Progenitor cell of endocrine pancreas (in vitro differentiated cells): ENCODE measurements at regions not wholly inside any gene's neighbourhood (a gene's known extent, or its start where the extent isn't known, plus 50 kb on each side); places are given as distances from the start of the nearest gene placed in this dataset.

ENCODE experiments used
- DNase-seq: peaks from one replicate; pipeline ENCODE4 v3.0.0; 2021; ENCODE audit warnings: low spot score; ENCODE audit not compliant: unreplicated experiment
- H3K27ac Mint-ChIP-seq: 2 replicates; pipeline ENCODE4 v1.8.0; 2021; ENCODE audit warnings: mild to moderate bottlenecking, moderate library complexity, mixed read lengths
- H3K27me3 Mint-ChIP-seq: 2 replicates; pipeline ENCODE4 v1.8.0; 2021; ENCODE audit warnings: mixed read lengths
- H3K36me3 Mint-ChIP-seq: 2 replicates; pipeline ENCODE4 v1.8.0; 2022; ENCODE audit warnings: mixed read lengths; ENCODE audit not compliant: insufficient read depth
- H3K4me1 Mint-ChIP-seq: 2 replicates; pipeline ENCODE4 v1.8.0; 2021; ENCODE audit warnings: low read depth, mixed read lengths
- H3K4me3 Mint-ChIP-seq: 2 replicates; pipeline ENCODE4 v1.8.0; 2021; ENCODE audit warnings: low read depth, mild to moderate bottlenecking, moderate library complexity, mixed read lengths
- H3K9me3 Mint-ChIP-seq: 2 replicates; pipeline ENCODE4 v1.8.0; 2021; ENCODE audit warnings: low read depth, mixed read lengths
- TF ChIP-seq, protein P1 (sequence below): fragments of 200-600 bp; sonication (generic); IDR thresholded peaks from one replicate; pipeline ENCODE4 v1.5.0; 2021; ENCODE audit warnings: antibody characterized with exemption, mild to moderate bottlenecking; ENCODE audit not compliant: unreplicated experiment

DNA sequence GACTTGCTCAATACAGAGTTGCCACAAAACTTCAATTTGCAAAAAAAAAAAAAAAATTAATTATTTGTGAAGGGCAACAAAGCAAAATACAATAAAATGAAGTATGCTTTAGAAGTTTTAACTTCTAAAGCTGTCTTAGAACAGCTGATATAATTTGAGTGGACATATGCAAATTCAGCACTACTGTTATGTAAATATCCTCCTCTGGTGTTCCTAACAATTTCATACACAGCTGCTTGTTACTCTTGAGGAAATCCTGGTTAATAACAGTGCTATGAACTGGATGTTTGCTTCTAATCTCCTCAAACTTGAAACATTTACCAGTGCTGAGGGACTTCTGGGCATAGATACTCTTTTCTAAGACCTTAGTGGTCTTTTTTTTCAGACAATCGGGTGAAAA lies 69.6 kb upstream of the COL24A1 start:
- peak overlapping the region; percentile 33 for H3K27ac Mint-ChIP-seq
- peaks cover 9% of the 10 kb centered on the region for H3K4me1 Mint-ChIP-seq
- H3K36me3 Mint-ChIP-seq, result no peaks in the 10 kb centered on the region
- peaks cover 6% of the 10 kb centered on the region for H3K9me3 Mint-ChIP-seq
- TF ChIP-seq, protein P1, sequence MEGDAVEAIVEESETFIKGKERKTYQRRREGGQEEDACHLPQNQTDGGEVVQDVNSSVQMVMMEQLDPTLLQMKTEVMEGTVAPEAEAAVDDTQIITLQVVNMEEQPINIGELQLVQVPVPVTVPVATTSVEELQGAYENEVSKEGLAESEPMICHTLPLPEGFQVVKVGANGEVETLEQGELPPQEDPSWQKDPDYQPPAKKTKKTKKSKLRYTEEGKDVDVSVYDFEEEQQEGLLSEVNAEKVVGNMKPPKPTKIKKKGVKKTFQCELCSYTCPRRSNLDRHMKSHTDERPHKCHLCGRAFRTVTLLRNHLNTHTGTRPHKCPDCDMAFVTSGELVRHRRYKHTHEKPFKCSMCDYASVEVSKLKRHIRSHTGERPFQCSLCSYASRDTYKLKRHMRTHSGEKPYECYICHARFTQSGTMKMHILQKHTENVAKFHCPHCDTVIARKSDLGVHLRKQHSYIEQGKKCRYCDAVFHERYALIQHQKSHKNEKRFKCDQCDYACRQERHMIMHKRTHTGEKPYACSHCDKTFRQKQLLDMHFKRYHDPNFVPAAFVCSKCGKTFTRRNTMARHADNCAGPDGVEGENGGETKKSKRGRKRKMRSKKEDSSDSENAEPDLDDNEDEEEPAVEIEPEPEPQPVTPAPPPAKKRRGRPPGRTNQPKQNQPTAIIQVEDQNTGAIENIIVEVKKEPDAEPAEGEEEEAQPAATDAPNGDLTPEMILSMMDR, result no peak
- peaks cover 18% of the 10 kb centered on the region for H3K27me3 Mint-ChIP-seq
- H3K4me3 Mint-ChIP-seq, result no peak overlapping the region
- DNase-seq, result no peak

DNA sequence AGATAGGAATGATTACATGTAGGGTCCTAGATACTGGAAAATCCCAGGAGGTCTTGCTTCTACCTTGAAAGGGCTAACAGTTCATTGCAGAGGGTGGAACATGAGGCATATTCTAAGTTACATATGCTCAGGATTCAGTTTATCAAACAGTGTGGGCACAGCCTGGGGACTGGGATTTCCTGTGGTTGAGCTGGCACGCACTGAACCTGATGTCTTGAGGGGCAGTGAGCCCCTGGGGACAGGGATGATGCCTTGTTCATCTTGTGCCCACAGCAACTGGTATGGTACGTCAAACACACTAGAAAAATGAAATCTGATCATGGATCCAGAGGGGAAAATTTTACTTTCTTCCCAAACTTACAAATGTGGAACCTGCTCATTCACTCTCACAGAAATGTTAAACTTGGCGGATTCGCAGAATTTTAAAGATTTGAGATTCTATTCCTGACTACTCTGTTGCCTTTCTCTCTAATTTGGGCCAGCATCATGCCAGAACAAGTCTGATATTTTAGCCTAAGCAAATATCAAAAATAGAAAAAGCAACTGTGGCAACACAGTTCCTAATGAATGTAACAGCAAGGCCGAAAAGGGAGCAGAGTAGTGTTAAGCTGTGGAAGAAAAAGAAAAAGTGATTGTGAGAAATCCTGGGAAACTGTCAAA lies 68.2 kb upstream of the COL24A1 start:
- DNase-seq, result no peak
- Mint-ChIP-seq H3K36me3 (no peaks in the 10 kb centered on the region), H3K9me3 (peaks cover 6% of the 10 kb centered on the region), H3K4me1 (peaks cover 9% of the 10 kb centered on the region), H3K27ac (peak overlapping the region; percentile 82), H3K27me3 (peaks cover 13% of the 10 kb centered on the region), H3K4me3 (no peak overlapping the region)
- TF ChIP-seq, protein P1, result no peak

DNA sequence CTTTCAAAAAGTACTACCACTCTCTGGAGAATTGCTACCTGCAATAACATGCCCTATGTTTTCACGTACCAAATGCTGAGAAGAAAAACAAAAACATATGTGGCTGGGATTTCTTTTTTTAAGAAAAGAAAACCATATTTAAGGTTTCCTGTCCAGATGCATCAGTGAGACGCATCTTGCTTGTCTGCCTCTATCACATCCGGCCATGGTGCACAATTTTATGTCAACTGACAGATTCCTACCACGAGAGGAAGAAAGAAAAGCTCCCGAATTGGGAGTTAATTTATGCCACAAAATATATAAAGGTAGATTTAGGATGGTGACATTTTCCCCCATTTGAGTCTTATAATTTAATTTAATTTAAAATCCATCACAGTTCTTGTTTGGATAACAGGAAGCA lies 62.3 kb upstream of the COL24A1 start:
- TF ChIP-seq, protein P1, result no peak
- no peak overlapping the region for H3K4me3 Mint-ChIP-seq
- H3K9me3 Mint-ChIP-seq, result peaks cover 2% of the 10 kb centered on the region
- H3K27ac Mint-ChIP-seq, result no peak overlapping the region
- H3K27me3 Mint-ChIP-seq, result peaks cover 4% of the 10 kb centered on the region
- peaks cover 13% of the 10 kb centered on the region for H3K4me1 Mint-ChIP-seq
- DNase-seq, result no peak
- H3K36me3 Mint-ChIP-seq, result peaks cover 1% of the 10 kb centered on the region

DNA sequence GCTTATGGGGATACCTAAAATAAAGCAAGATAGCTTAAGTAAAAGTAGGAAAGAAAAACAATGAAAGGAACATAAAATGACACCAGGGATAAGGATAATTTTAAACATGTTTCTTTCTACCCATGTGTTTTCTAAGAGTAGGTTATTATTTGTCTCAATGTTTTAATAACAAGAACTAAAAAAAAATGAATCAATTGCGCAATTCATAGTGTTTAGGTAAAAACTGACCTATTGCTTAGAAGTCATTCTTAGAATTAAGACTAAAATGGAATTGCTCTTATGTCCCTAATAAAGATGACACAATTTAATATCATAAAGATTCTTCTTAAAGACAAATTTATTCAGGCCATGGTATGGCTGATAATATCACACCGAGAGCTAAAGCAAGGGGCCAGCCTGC lies 58.0 kb upstream of the COL24A1 start:
- H3K36me3 Mint-ChIP-seq, result peaks cover 1% of the 10 kb centered on the region

DNA sequence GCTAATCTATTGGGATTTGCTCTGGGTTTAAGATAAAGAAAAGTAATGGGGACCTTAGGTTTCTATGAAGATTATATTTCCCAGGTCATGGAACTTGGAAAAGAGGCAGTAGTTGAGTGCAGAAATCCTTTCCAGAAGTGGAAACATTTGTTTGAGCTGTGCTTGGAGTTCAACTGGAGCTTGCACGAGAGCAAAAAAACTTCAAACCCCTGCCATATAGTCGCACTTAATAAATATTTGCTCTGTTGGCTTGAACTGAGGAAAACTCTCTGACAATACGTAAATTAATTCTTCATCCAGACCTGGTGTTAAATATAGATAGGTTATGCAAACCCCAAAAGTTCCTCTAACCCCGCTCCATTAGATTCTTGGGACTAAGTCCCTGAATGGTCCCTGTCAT lies 52.8 kb upstream of the COL24A1 start:
- H3K36me3 Mint-ChIP-seq, result no peaks in the 10 kb centered on the region
- peaks cover 7% of the 10 kb centered on the region for H3K27me3 Mint-ChIP-seq
- no peaks in the 10 kb centered on the region for H3K4me1 Mint-ChIP-seq
- no peak for DNase-seq
- TF ChIP-seq, protein P1, result no peak
- no peaks in the 10 kb centered on the region for H3K9me3 Mint-ChIP-seq
- no peak overlapping the region for H3K27ac Mint-ChIP-seq
- no peak overlapping the region for H3K4me3 Mint-ChIP-seq

More for the DNA sequence above, 58.0 kb upstream of the COL24A1 start:
- Mint-ChIP-seq H3K4me3 (no peak overlapping the region), H3K27ac (no peak overlapping the region), H3K9me3 (no peaks in the 10 kb centered on the region), H3K4me1 (peaks cover 13% of the 10 kb centered on the region), H3K27me3 (peaks cover 4% of the 10 kb centered on the region)
- TF ChIP-seq, protein P1, result no peak
- DNase-seq, result no peak
